PC-3 (cell line): ENCODE measurements at regions not wholly inside any gene's neighbourhood (a gene's known extent, or its start where the extent isn't known, plus 50 kb on each side); places are given as distances from the start of the nearest gene placed in this dataset.

Experiments used
- ATAC-seq: fragments of 200-7000 bp; cut with Tn5 transposase; 2 replicates; pipeline ENCODE4 v1.9.1; 2020; ENCODE audit warnings: mild to moderate bottlenecking, moderate library complexity
- BruUV-seq: library from RNA; stranded (reverse); fragments of 400-500 nt; replicated peaks from 2 replicates; lab custom pipeline; 2021; lab: Mats Ljungman, UMichigan
- CTCF ChIA-PET: fragments of 300-600 bp; sonication (Branson Sonifier 250); formaldehyde crosslinking; loops from one replicate; lab custom pipeline; 2022; ENCODE audit warnings: antibody characterized with exemption; lab: Charles Lee
- POLR2A ChIA-PET: fragments of 300-600 bp; sonication (Branson Sonifier 250); formaldehyde crosslinking; loops from one replicate; lab custom pipeline; 2022; ENCODE audit warnings: antibody characterized with exemption; ENCODE audit not compliant: unreplicated experiment; lab: Charles Lee
- DNase-seq: peaks from one replicate; pipeline ENCODE4 v3.0.0-alpha.2; 2015
- H2AFZ ChIP-seq: fragments of 300-600 bp; sonication (generic); 2 replicates; pipeline ENCODE4 v1.6.0; 2016; ENCODE audit warnings: antibody characterized with exemption, low read length
- H3F3A ChIP-seq: fragments of 300-600 bp; sonication (generic); one replicate; pipeline ENCODE4 v1.6.0; 2017; ENCODE audit warnings: antibody characterized with exemption, low read length, control low read depth, mild to moderate bottlenecking; ENCODE audit not compliant: unreplicated experiment
- H3K27ac ChIP-seq: fragments of 300-600 bp; sonication (generic); 2 replicates; pipeline ENCODE4 v1.5.1; 2016; ENCODE audit warnings: mild to moderate bottlenecking, low read length
- H3K27me3 ChIP-seq: fragments of 300-600 bp; sonication (generic); 2 replicates; pipeline ENCODE4 v1.6.1; 2016; ENCODE audit warnings: low read length, mixed read lengths
- H3K36me3 ChIP-seq: fragments of 300-600 bp; sonication (generic); 2 replicates; pipeline ENCODE4 v1.6.1; 2016; ENCODE audit warnings: low read depth, mixed run types, low read length, mixed read lengths
- H3K4me1 ChIP-seq: fragments of 300-600 bp; sonication (generic); 2 replicates; pipeline ENCODE4 v1.5.1; 2016; ENCODE audit warnings: low read length; ENCODE audit not compliant: insufficient read depth
- H3K4me2 ChIP-seq: fragments of 300-600 bp; sonication (generic); 2 replicates; pipeline ENCODE4 v1.6.0; 2016; ENCODE audit warnings: low read length
- H3K4me3 ChIP-seq: fragments of 300-600 bp; sonication (generic); 2 replicates; pipeline ENCODE4 v1.5.1; 2016; ENCODE audit warnings: mild to moderate bottlenecking, low read length, mixed read lengths
- H3K79me2 ChIP-seq: fragments of 300-600 bp; sonication (generic); 2 replicates; pipeline ENCODE4 v1.6.1; 2017; ENCODE audit warnings: low read length, mixed read lengths
- H3K9ac ChIP-seq: fragments of 300-600 bp; sonication (generic); 2 replicates; pipeline ENCODE4 v1.6.0; 2016; ENCODE audit warnings: mild to moderate bottlenecking, low read length
- H3K9me2 ChIP-seq: fragments of 300-600 bp; sonication (generic); replicated peaks from 2 replicates; pipeline ENCODE4 v1.6.1; 2016; ENCODE audit warnings: mixed run types, low read length, mixed read lengths
- H3K9me3 ChIP-seq: fragments of 300-600 bp; sonication (generic); 2 replicates; pipeline ENCODE4 v1.6.1; 2016; ENCODE audit warnings: low read length, mixed read lengths
- H4K20me1 ChIP-seq: fragments of 300-600 bp; sonication (generic); 2 replicates; pipeline ENCODE4 v1.6.1; 2016; ENCODE audit warnings: low read length, mixed read lengths
- EZH2 ChIP-seq: fragments of 300-600 bp; sonication (generic); IDR thresholded peaks from one replicate; pipeline ENCODE4 v1.6.1; 2017; ENCODE audit warnings: antibody characterized with exemption, mild to moderate bottlenecking, low read length; ENCODE audit not compliant: unreplicated experiment
- EZH2phosphoT487 ChIP-seq: fragments of 300-600 bp; sonication (generic); IDR thresholded peaks from 2 replicates; pipeline ENCODE4 v1.6.1; 2018; ENCODE audit warnings: mild to moderate bottlenecking, antibody characterized with exemption, low read length, borderline replicate concordance
- intact Hi-C: fragments of 100-400 bp; cut with micrococcal nuclease; formaldehyde crosslinking; loops from 2 replicates; pipeline ENCODE4 v1.9.0; 2023
- TF ChIP-seq, protein P1 (sequence below): fragments of 300-600 bp; sonication (generic); conservative IDR thresholded peaks from 2 replicates; pipeline ENCODE4 v1.5.1; 2017; ENCODE audit warnings: antibody characterized with exemption, low read depth, mild to moderate bottlenecking, low read length

DNA sequence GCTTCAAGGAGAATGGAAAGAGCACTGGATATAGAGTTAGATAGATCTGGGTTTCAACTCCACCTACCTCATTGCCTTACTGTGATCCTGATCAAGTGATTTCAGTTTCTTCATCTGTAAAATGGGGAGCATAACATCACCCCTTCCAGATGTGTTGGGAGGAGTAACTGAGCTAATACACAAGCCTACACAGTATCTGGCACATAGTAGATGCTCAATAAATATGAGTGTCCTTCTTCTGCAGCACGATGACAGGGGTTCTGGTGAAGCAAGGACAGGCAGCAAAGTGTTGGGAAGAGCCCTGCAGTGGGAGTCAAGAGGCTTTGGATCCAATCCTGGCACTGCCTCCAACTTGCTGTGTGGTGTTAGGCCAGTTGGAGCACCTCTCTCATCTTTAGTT, 270.0 kb downstream of the UACA start:
- POLR2A ChIA-PET = interaction anchor here (0.7 kb wide), 1 partner anchor 15 kb away, joined by 3 read pairs; no protein-coding TSS in a partner anchor
- Histone ChIP-seq H3K9me2 (no peaks in the 10 kb centered on the region), H3K4me3 (no peak overlapping the region), H3K27me3 (no peaks in the 10 kb centered on the region), H2AFZ (no peak overlapping the region), H3K4me2 (peak overlapping the region; percentile 76), H3F3A (peaks cover 4% of the 10 kb centered on the region), H3K79me2 (no peaks in the 10 kb centered on the region), H3K27ac (peak overlapping the region; percentile 92), H3K36me3 (no peaks in the 10 kb centered on the region), H4K20me1 (no peaks in the 10 kb centered on the region), H3K9ac (peak overlapping the region; percentile 67), H3K9me3 (no peaks in the 10 kb centered on the region), H3K4me1 (peaks cover 49% of the 10 kb centered on the region)
- DNase-seq (no peak), ATAC-seq (no peak)
- TF ChIP-seq, protein P1, sequence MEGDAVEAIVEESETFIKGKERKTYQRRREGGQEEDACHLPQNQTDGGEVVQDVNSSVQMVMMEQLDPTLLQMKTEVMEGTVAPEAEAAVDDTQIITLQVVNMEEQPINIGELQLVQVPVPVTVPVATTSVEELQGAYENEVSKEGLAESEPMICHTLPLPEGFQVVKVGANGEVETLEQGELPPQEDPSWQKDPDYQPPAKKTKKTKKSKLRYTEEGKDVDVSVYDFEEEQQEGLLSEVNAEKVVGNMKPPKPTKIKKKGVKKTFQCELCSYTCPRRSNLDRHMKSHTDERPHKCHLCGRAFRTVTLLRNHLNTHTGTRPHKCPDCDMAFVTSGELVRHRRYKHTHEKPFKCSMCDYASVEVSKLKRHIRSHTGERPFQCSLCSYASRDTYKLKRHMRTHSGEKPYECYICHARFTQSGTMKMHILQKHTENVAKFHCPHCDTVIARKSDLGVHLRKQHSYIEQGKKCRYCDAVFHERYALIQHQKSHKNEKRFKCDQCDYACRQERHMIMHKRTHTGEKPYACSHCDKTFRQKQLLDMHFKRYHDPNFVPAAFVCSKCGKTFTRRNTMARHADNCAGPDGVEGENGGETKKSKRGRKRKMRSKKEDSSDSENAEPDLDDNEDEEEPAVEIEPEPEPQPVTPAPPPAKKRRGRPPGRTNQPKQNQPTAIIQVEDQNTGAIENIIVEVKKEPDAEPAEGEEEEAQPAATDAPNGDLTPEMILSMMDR = no peak
- TF ChIP-seq EZH2phosphoT487 (no peak), EZH2 (no peak)
- CTCF ChIA-PET = no interaction called here
- BruUV-seq = no TSS peak
- intact Hi-C loops = no loop called here

DNA sequence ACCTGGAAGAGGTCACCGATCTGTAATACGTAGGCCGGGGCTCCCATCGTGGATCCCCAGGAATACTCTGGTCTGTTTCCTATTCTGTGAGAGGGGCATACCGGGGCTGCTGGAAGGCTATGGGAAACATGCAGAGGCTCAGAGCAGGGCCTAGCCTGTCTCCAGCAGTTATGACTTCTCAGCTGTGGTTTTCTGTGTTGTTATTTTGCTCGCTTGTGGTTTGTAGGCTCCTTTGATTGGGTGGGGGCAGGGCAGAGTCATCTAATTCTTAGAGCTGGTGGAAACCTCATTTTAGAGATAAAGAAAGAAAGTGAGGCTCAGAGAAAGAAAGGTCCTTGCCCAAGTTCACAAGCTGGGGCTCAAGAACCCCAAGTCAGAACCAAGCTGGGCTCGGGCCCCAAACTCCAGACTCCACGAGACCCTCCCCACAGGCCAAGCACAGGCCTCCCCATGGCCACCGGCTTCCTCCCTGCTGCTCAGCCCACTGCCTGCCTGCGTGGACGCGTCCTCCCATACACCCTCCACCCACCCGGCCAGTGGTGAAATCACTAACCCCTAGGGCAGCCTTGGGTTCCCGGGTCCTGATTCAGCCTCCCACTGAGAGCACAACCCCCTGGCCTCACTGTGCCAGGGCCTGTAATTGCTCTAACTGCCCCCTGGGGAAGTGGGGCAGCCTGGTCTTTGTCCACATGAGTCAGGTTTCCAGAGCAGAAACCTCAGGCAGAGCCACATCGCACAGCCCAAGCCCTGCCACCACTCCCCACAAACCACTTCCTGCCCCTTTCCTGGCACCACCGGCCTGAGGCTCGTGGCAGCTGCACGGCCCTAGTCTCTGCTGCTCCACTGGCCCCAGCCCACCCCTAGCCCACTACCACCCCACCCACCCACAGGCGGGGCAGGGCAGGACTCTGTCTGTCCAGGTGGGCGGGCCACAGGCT, 270.8 kb downstream of the UACA start:
- CTCF ChIA-PET = no interaction called here
- POLR2A ChIA-PET = interaction anchor here (0.5 to 0.7 kb wide), 2 partner anchors 7 to 16 kb away, joined by 3 read pairs; no protein-coding TSS in a partner anchor
- Histone ChIP-seq H3K9me2 (no peaks in the 10 kb centered on the region), H3K9ac (peak overlapping the region; percentile 67), H3K9me3 (no peaks in the 10 kb centered on the region), H2AFZ (0 out of 2 replicates have a peak overlapping the region, but pooled peaks have one; percentile 41), H3F3A (peaks cover 4% of the 10 kb centered on the region), H4K20me1 (no peaks in the 10 kb centered on the region), H3K27me3 (no peaks in the 10 kb centered on the region), H3K79me2 (no peaks in the 10 kb centered on the region), H3K4me2 (peak overlapping the region; percentile 76), H3K27ac (peak overlapping the region; percentile 92), H3K36me3 (no peaks in the 10 kb centered on the region), H3K4me3 (peak overlapping the region; percentile 32; the same call in 1 of the 2 replicates), H3K4me1 (peaks cover 49% of the 10 kb centered on the region)
- ATAC-seq (peak; percentile 70), DNase-seq (peak; percentile 88)
- TF ChIP-seq EZH2phosphoT487 (peak; percentile 59; the same call in 1 of the 2 replicates), EZH2 (no peak)
- TF ChIP-seq, protein P1 = no peak
- intact Hi-C loops = loop anchor here (1.0 kb wide), 1 partner anchor 16 kb away; no protein-coding TSS in a partner anchor
- no TSS peak for BruUV-seq

DNA sequence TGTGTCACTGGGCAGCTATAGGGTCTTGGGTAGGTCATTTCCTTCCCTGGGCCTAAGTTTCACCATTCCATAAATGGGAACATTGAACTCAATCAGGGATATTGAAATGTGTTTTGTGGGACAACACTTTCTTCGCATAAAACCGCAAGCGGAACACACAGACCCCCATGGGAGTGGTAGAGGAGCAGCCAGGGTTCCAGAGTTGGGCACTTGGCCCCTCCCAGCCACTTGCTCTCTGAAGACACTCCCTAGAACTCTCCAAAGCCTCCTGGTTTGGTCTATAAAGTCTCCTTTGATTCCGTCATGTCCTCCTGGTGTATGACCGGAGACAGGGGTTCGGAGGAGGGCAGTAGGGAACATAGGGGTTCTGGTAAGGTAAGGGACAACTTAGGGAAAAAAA, 271.7 kb downstream of the UACA start:
- Histone ChIP-seq H3K27ac (peak overlapping the region; percentile 92), H3K4me1 (peaks cover 56% of the 10 kb centered on the region), H3K36me3 (no peaks in the 10 kb centered on the region), H3K27me3 (no peaks in the 10 kb centered on the region), H3K4me2 (peak overlapping the region; percentile 76), H3F3A (peaks cover 4% of the 10 kb centered on the region), H3K9me3 (no peaks in the 10 kb centered on the region), H4K20me1 (no peaks in the 10 kb centered on the region), H3K9ac (no peak overlapping the region), H3K9me2 (no peaks in the 10 kb centered on the region), H3K79me2 (no peaks in the 10 kb centered on the region), H3K4me3 (no peak overlapping the region), H2AFZ (no peak overlapping the region)
- ChIA-PET POLR2A (no interaction called here), CTCF (no interaction called here)
- intact Hi-C loops = loop anchor here (1.0 kb wide), 1 partner anchor 17 kb away; no protein-coding TSS in a partner anchor
- no peak for DNase-seq
- BruUV-seq = no TSS peak
- TF ChIP-seq EZH2phosphoT487 = no peak
- no peak for TF ChIP-seq EZH2
- TF ChIP-seq, protein P1 = no peak
- no peak for ATAC-seq
